ENCODE measurements at regions not wholly inside any gene's neighbourhood (a gene's known extent, or its start where the extent isn't known, plus 50 kb on each side); places are given as distances from the start of the nearest gene placed in this dataset.

- no peak for DNase-seq (ENCODE audit: low read depth)
Observed at GRCh38 chr21:34022627-34023335, 50.6 kb upstream of the MRPS6 start.

GRCh38 chr21:34021726-34022125, 51.7 kb upstream of the MRPS6 start:
- peak; percentile 77 for DNase-seq (ENCODE audit: low read depth)

- no peak for DNase-seq (ENCODE audit: low read depth)
Observed at GRCh38 chr21:34020983-34021553, 52.3 kb upstream of the MRPS6 start.

DNA sequence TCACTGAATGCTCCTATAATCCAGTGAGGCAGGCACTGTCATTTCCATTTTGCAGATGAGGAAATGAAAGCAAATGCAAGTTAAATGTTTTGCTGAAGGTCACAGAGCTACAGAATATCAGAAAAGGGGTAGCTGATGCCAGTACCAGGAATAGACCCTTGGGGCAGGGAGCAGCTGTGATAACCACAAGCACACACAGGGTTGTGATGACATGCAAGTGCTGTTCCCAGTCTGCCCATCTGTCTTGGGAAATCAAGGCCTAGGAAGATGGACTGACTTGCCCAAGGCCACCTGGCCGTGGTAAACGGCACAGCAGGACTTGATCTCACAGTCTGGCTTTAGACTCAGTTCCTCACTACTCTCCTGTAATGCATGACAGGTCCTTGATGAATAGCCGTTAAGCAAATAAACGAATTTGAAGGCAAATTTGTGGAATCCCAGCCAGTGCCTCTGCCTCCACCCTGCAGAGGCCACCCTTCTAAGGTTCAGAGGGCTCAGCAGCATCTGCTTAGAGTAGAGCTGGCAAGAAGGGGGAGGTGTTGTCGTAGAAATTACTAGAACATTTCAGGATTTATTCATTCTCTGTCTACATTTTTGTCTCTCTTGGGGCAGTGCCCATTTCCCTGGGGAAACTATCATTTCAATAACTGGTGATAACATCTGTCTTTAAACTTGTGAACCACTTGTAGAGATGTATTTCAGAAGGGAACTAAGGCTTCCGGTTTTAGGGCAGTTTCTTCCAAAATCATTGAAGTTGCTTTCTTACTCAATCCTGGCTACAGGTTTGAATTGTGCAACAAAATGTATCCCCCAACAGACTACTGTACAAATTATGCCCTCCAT, 53.2 kb upstream of the MRPS6 start:
- DNase-seq (ENCODE audit: low read depth): peak; percentile 27

GRCh38 chr21:34019402-34019801, 54.0 kb upstream of the MRPS6 start:
- no peak for DNase-seq (ENCODE audit: low read depth)

GRCh38 chr21:34018910-34019309, 54.5 kb upstream of the MRPS6 start:
- no peak for DNase-seq (ENCODE audit: low read depth)

- DNase-seq (ENCODE audit: low read depth): no peak
Observed at GRCh38 chr21:34018185-34018584, 55.2 kb upstream of the MRPS6 start.

GRCh38 chr21:34017039-34017961, 56.1 kb upstream of the MRPS6 start:
- DNase-seq (ENCODE audit: low read depth): peak; percentile 90

DNA sequence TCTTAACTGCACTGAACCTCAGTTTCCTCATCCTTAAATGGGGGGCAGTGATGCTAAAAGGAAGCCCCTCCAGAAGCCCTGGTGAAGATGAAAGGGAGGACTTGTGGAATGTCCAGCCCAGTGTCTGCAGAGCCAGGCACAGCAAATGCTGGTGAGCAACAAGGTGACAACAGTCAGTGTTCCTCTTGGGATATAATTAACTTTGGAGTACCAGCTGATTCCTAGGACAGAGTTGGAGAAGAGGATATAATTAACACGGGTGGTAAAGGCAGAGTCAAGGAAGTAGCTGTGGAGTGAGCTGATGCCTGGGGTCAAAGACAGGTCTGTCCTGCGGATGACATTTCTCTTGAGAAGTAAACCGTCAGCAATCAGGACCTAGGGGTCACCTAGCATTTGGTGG, 60.7 kb upstream of the MRPS6 start:
- no peak for DNase-seq (ENCODE audit: low read depth)

DNA sequence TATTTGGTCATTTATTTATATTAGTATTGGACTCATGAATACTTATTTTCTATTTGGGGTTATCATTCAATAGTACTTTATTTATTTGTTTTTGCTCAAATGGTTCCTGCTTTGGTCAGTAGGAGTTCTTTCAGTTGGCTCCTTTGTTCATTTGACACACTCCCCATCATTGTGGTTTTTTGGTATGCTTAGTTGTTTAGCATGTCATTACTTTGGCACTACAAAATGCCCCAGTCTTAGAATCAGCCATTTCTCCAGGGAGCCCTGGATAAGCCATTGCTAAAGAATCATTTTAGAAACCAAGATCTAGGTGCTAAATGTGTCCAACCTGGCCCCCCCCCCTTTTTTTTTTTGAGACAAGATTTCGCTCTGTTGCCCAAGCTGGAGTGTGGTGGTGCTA, 61.7 kb upstream of the MRPS6 start:
- peak; percentile 16 for DNase-seq (ENCODE audit: low read depth)

DNA sequence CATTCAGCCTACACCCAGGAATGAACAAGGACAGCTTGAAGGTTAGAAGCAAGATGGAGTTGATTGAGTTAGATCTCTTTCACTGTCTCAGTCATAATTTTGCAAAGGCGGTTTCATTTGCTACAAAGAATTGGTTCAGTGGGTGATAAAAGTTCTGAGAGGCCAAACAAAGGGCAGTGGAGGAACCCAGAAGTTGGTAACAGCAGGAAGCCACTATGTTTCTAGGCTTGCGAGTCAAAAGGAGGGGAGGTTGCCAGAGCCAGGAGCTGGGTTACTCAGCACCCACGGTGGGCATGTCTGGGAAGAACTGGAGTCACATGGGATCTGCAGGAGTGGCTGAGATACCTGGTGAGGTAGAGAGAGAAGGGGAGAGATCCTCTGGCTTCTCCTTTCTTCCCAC, 64.2 kb upstream of the MRPS6 start:
- DNase-seq (ENCODE audit: low read depth): peak; percentile 20

DNA sequence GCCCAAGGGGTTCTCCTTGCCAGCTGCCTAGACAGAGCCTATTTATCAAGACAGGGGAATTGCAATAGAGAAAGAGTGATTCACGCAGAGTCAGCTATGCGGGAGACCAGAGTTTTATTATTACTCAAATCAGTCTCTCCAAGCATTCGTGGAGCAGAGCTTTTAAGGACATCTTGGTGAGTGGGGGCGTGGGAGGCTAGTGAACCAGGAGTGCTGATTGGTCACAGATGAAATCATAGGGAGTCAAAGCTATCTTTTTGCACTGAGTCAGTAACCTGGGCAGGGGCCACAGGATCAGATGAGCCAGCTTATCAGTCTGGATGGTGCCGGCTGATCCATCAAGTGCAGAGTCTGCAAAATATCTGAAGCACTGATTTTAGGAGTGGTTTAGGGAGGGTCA, 64.8 kb upstream of the MRPS6 start:
- DNase-seq (ENCODE audit: low read depth): peak; percentile 98

DNA sequence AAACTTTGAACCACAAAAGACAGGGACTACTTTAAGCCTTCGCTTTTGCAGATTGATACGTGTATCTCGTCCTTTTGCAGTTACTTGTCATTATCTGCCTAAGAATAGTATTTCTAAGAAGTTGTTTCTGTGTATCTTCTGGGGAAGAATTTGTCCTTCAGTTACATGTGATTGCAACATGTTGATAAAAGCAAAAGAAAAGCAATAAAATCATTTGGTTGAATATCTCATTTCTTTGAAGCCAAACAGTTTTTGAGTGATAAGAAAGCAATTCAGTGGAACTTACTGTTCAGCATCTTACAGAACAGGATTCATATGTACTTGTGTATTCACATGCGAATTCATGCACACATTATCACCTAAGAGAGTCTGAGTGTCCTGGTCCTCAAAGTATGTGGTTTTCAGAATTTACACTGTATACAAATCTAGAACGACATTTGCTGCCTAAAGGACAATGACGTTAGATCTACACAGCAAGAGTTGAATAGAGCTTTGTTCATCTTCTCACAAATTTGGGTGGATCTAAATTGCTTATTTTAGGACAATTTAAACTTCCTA, 66.7 kb upstream of the MRPS6 start:
- no peak for DNase-seq (ENCODE audit: low read depth)

GRCh38 chr21:34004974-34005373, 68.4 kb upstream of the MRPS6 start:
- no peak for DNase-seq (ENCODE audit: low read depth)

DNA sequence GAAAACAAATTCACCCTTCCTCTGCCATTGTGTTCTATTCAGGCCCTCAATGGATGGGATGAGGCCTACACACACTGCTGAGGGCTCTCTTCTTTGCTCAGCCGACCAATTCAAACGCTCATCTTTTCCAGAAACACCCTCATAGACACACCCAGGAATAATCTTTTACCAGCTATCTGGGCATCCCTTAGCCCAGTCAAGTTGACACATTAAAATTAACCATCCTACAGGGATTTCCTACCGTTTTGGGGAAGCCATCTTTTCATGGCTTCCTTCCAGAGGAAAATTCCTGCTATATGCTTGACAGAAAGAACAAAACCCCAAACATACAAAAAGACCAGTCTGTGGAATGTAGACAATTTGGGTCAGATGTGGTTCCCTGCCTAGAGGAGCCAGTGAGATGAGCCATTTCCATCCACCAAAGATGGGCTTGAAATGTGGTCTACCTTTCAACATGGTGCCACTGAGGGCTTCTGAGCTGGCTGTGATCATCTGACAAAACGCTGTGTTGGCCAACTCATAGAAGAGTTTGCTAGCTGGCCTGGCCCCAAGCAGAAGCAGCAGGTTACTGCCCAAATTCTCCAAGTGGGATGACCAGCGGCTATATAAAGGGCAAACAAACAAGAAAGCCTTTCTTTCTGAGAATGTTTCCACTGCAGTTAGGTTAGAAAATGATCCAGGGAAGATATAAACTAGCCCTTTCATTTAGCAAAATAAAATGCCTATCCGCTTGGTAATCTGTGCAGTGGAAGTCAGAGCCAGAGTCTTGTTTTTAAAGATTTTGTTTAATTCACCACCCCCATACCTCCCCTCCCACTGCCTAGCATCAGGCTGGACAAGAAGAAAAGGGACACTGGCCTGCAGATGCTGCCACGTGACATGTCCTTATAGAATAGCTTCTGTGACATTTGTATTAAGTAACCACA, 69.1 kb upstream of the MRPS6 start:
- DNase-seq (ENCODE audit: low read depth): no peak

GRCh38 chr21:34003428-34003827, 70.0 kb upstream of the MRPS6 start:
- no peak for DNase-seq (ENCODE audit: low read depth)

DNA sequence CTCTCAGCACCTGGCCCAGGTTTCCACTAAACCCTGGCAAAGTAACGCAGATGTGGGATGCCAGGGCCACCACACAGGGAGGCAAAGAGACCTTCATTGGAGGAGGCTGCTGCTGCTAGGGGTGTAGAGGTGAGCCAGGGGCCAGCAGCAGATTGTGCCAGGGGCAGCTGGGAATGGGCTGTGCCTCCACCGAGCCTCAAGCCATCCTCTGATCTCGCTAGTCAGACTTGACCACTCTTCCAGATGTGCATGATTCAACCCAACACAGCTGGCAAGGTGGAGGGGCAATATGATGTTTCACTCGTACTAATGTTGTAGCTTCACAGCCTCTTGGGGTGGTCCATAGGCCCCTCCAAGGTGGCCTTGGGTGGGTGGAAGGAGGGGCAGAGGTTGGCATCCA, 73.0 kb upstream of the MRPS6 start:
- no peak for DNase-seq (ENCODE audit: low read depth)

DNA sequence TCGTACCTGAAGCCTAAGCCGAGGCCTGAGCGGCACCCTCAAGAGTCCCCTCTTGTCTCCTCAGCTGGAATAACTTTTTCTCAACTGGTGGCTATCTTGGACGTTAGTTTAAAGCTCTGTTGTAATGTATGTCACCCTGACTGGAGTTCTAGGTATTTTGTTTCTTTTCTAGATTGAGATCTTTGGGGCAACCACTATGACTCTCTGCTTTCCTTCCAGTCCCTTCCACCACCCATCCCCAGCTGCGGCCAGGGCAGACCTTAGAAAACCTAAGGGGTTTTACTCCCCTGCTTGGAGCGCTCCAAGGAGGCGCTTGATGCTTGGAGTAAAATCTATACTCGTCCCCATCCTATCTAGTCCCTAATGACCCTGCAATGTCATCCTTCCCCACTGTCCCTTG, 74.6 kb upstream of the MRPS6 start:
- no peak for DNase-seq (ENCODE audit: low read depth)

- DNase-seq (ENCODE audit: low read depth): no peak
Observed at GRCh38 chr21:33998402-33998801, 75.0 kb upstream of the MRPS6 start.

DNA sequence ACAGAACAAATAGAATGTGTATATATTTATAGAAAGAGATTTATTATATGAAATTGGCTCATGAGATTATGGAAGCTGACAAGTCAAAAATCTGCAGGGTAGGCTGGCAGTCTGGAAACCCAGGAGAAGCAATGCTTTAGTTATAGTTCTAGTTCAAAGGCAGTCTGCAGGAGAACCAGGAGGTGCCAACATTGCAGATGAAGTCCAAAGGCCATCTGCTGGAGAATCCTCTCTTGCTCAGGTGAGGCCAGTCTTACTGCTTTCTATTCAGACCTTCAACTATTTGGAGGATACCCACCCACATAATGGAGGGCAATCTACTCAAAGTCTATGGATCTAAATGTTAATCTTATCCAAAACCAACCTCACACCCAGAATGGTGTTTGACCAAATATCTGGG, 75.9 kb upstream of the MRPS6 start:
- no peak for DNase-seq (ENCODE audit: low read depth)

DNA sequence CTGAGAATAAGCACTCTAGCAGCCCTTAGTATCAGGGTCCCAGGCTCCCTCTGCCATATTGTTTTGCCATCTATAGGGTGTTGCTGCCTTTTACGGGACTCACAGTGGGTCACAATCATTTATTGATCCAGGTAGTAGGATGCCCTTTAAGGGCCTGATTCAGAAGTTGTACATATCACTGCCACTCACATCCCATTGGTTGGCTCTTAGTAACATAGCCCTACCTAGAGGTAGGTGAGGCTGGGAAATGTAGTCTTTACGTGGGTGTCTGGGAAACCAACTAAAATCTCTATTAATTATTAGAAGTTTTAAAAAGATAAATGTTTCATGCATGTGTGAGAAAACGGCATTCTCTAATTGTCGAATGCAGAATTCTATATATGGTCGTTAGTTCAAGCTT, 78.8 kb upstream of the ATP5PO start:
- DNase-seq (ENCODE audit: low read depth): no peak
